GM12892 (cell line): ENCODE measurements at regions not wholly inside any gene's neighbourhood (a gene's known extent, or its start where the extent isn't known, plus 50 kb on each side); places are given as distances from the start of the nearest gene placed in this dataset.

Experiments
- DNase-seq: peaks from one replicate; pipeline ENCODE4 v3.0.0; 2011; ENCODE audit not compliant: insufficient read length
- FAIRE-seq: peaks from 2 replicates; lab custom pipeline; 2011; peaks lifted over from hg19 to GRCh38; lab: Jason Lieb, UNC
- POLR2A ChIP-seq: IDR thresholded peaks from 2 replicates; pipeline ENCODE4 v1.6.1; 2011; ENCODE audit warnings: low read depth, low read length, control low read depth
- POLR2AphosphoS5 ChIP-seq: IDR thresholded peaks from 2 replicates; pipeline ENCODE4 v1.6.1; 2011; ENCODE audit warnings: low read depth, low read length, control low read depth
- TAF1 ChIP-seq: IDR thresholded peaks from 2 replicates; pipeline ENCODE4 v1.6.1; 2011; ENCODE audit warnings: low read depth, mild to moderate bottlenecking, control low read depth, low read length, borderline replicate concordance

GRCh38 chr4:130608121-130608520 lies 1512.2 kb downstream of the C4orf33 start:
- no peak for TF ChIP-seq POLR2A
- no peak for TF ChIP-seq TAF1
- TF ChIP-seq POLR2AphosphoS5: no peak
- no peak for FAIRE-seq
- DNase-seq: no peak

DNA sequence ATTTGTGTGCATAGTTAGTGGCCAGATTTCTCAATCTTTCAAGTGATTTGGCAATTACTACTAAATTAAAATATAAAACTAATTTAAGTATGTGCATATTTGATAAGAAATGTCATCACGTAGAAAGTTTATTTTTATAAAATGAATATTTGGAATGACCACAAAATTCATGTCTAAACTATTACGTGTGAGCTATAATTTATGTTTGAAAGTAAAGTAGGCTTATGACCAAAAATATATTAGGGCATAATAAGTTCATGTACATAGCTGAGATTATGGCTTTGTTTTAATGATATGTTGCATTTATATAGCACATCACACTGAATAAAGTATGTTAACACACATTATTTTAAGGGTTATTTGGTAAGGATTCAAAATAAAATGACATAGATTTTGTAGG lies 1532.6 kb downstream of the C4orf33 start:
- FAIRE-seq (no peak), DNase-seq (no peak)
- TF ChIP-seq TAF1 (no peak), POLR2A (no peak), POLR2AphosphoS5 (no peak)

GRCh38 chr4:130632731-130633604 lies 1537.0 kb downstream of the C4orf33 start:
- TF ChIP-seq TAF1 (no peak), POLR2AphosphoS5 (no peak), POLR2A (no peak)
- FAIRE-seq (no peak), DNase-seq (no peak)

- FAIRE-seq (no peak), DNase-seq (no peak)
- no peak for TF ChIP-seq POLR2A
- no peak for TF ChIP-seq TAF1
- no peak for TF ChIP-seq POLR2AphosphoS5
These were observed 1540.5 kb downstream of the C4orf33 start for GRCh38 chr4:130636486-130636885.

DNA sequence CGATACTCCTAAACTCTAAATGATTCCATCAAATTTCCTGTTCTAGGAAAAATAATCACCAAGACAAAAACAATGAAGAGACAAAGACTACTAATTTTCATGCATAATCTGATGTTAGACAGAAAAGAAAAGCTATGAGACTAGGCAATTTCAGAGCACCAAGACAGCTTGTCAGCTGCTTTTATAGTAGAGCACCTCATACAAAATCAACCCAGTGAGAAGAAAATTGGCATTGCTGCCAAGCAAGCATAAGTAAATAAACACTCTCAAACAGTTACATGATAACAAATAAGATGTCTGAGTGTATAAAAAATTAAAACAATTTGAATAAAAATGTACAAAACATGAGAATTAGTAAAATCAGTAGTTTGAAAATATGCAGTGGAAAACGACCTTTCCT lies 1544.6 kb downstream of the C4orf33 start:
- no peak for FAIRE-seq
- TF ChIP-seq TAF1 (no peak), POLR2A (no peak), POLR2AphosphoS5 (no peak)
- no peak for DNase-seq

DNA sequence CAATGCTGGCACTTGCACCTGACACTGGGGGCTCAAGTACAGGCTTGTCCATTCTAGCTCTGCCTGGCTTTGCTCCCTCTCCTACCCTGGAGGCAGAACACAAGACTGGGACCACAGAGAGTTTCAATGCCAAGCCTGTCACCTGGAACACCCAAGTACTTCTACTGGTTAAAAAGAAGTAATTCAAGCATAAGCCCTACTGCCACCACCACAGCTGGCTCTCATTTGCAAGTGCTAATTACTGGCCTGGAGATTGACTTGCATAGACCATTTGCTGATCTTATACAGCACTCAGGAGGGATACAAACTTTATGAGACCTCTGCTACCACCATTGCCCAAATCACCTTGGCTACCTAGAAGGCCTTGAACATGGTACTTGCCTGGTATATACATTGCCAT lies 1550.9 kb downstream of the C4orf33 start:
- FAIRE-seq (no peak), DNase-seq (no peak)
- TF ChIP-seq POLR2AphosphoS5 (no peak), TAF1 (no peak), POLR2A (no peak)

DNA sequence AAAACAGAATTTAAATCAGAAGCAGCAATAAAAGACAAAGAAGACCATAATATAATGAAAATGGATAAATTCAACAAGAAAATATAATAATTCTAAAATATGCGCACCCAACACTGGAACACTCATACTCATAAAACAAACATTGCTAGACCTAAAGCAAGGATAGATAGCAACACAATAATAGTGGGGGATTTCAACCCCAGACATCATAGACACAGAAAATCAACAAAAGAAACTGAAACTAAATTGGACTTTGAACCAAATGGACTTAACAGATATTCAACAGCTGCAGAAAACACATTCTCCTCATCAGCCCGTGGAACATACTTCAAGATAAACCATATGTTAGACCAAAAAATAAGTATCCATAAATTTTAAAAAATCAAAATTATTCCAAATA lies 1552.6 kb downstream of the C4orf33 start:
- no peak for TF ChIP-seq TAF1
- no peak for TF ChIP-seq POLR2AphosphoS5
- TF ChIP-seq POLR2A: no peak
- no peak for FAIRE-seq
- no peak for DNase-seq

GRCh38 chr4:130653842-130654241 lies 1557.9 kb downstream of the C4orf33 start:
- FAIRE-seq (no peak), DNase-seq (no peak)
- TF ChIP-seq POLR2AphosphoS5 (no peak), TAF1 (no peak), POLR2A (no peak)

- DNase-seq (no peak), FAIRE-seq (no peak)
- TF ChIP-seq POLR2A: no peak
- no peak for TF ChIP-seq POLR2AphosphoS5
- no peak for TF ChIP-seq TAF1
These were observed 1563.4 kb downstream of the C4orf33 start for GRCh38 chr4:130659320-130659719.

DNA sequence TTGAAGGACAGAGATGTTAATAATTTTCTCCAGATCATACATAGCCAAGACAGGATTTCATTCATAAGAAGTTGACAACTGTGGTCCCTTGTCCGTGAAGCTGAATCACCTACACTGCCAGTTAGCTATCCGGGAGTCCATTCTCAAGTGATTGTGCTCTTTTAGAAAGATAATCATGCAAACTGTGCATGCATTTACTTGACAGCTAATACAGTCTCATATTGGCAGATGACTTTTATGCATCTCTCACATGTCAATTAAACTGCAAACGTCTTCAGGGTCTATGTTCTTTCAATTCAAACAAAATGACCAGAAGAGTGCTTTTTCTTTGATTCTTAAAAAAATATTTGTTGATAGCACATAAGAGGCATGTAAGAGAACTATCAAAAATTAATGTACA lies 1572.9 kb downstream of the C4orf33 start:
- no peak for FAIRE-seq
- no peak for DNase-seq
- no peak for TF ChIP-seq POLR2A
- no peak for TF ChIP-seq POLR2AphosphoS5
- no peak for TF ChIP-seq TAF1

GRCh38 chr4:130675266-130675665 lies 1579.3 kb downstream of the C4orf33 start:
- FAIRE-seq: no peak
- DNase-seq: no peak
- TF ChIP-seq POLR2AphosphoS5: no peak
- no peak for TF ChIP-seq POLR2A
- no peak for TF ChIP-seq TAF1

DNA sequence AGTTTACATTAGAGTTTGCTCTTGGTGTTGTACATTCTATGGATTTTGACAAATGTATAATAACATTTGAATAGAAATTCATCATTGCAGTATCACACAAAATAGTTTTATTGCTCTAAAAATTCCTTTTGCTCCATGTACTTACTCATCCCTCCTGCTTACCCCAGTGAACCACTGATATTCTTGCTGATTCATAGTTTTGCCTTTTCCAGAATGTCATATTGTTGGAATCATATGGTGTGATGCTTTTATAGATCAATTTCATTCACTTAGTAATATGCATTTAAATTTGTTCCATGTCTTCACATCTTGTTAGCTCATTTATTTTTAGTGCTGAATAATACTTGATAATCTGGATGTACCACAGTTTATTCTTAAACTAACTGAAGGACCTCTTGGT lies 1593.2 kb downstream of the C4orf33 start:
- no peak for TF ChIP-seq POLR2A
- TF ChIP-seq TAF1: no peak
- no peak for TF ChIP-seq POLR2AphosphoS5
- DNase-seq (no peak), FAIRE-seq (no peak)

DNA sequence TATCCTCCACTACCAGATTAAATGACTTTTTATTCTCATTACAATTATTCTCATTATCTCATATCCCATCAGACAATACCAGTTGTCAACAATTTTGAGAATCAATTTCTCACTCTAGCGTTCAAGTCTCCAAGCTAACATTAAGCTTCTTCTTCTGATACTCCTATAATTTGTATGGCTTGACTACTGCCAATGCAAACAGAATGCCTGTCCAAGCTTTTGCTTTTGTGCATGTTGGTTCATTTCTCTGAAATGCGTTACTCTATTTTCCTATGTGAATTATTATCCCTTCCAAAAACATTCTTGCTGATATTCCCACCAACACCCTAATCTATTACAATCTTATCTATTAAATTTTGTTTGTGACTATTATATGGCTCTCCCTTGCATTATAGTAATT lies 1602.3 kb downstream of the C4orf33 start:
- DNase-seq (no peak), FAIRE-seq (no peak)
- TF ChIP-seq POLR2AphosphoS5: no peak
- no peak for TF ChIP-seq TAF1
- no peak for TF ChIP-seq POLR2A
